Right atrium auricular region (tissue), 2 donors: ENCODE measurements at regions not wholly inside any gene's neighbourhood (a gene's known extent, or its start where the extent isn't known, plus 50 kb on each side); places are given as distances from the start of the nearest gene placed in this dataset.

Source experiments
- DNase-seq: peaks from one replicate; pipeline ENCODE4 v3.0.0-alpha.2; 2019; ENCODE audit warnings: low spot score
- H3K27ac ChIP-seq, 2 donors: fragments of 200-600 bp; sonication (generic); 1 replicate in 1 of 2; 2 replicates in 1 of 2; pipeline ENCODE4 v1.5.1; 2016 to 2019
- H3K27me3 ChIP-seq, 2 donors: fragments of 200-600 bp; sonication (generic); one replicate each; pipeline versions ENCODE4 v1.5.1 to v1.6.0; 2017 to 2019
- H3K36me3 ChIP-seq: fragments of 200-600 bp; sonication (generic); one replicate; pipeline ENCODE4 v1.5.1; 2016
- H3K4me1 ChIP-seq, 2 donors: fragments of 200-600 bp; sonication (generic); one replicate each; pipeline versions ENCODE4 v1.5.1 to v1.6.0; 2017 to 2019
- H3K4me3 ChIP-seq, 2 donors: fragments of 200-600 bp; sonication (generic); 1 replicate in 1 of 2; 2 replicates in 1 of 2; pipeline ENCODE4 v1.5.1; 2017 to 2019; ENCODE audit warnings: mild to moderate bottlenecking in 1 of 2, moderate library complexity in 1 of 2
- H3K9me3 ChIP-seq, 2 donors: fragments of 200-600 bp; sonication (generic); one replicate each; pipeline ENCODE4 v1.5.1; 2019
- TF ChIP-seq, protein P1 (sequence below), 2 donors: fragments of 200-600 bp; sonication (generic); IDR thresholded peaks; one replicate each; pipeline ENCODE4 v1.5.1; 2019; ENCODE audit warnings: antibody characterized with exemption in 2 of 2

DNA sequence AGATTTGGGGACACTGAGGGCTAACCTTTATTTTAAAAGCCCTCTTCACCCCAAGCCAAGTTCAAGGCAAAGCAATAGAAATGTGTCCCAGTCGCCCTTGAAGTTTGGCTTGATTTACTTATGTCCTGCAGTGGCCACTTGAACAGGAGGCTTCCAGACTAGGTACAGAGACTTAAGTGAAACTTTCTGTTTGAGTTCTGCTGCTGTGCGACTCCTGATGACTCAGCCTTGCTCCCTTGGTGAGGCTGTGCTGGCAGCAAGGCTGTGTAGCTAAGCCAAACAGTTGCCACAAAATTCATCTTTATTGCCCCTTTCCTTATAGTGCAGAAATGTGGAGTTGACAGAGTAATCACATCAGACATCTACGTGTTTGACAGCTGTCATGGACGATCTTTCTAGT is 68.8 kb upstream of the NTRK2 start:
- no peaks in the 10 kb centered on the region for H3K9me3 ChIP-seq
- DNase-seq = no peak
- H3K27ac ChIP-seq = no peak overlapping the region
- no peak overlapping the region for H3K4me3 ChIP-seq
- H3K27me3 ChIP-seq = no peaks in the 10 kb centered on the region
- TF ChIP-seq, protein P1, sequence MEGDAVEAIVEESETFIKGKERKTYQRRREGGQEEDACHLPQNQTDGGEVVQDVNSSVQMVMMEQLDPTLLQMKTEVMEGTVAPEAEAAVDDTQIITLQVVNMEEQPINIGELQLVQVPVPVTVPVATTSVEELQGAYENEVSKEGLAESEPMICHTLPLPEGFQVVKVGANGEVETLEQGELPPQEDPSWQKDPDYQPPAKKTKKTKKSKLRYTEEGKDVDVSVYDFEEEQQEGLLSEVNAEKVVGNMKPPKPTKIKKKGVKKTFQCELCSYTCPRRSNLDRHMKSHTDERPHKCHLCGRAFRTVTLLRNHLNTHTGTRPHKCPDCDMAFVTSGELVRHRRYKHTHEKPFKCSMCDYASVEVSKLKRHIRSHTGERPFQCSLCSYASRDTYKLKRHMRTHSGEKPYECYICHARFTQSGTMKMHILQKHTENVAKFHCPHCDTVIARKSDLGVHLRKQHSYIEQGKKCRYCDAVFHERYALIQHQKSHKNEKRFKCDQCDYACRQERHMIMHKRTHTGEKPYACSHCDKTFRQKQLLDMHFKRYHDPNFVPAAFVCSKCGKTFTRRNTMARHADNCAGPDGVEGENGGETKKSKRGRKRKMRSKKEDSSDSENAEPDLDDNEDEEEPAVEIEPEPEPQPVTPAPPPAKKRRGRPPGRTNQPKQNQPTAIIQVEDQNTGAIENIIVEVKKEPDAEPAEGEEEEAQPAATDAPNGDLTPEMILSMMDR (IDR thresholded peaks at IDR 0.05) = no peak
- no peaks in the 10 kb centered on the region for H3K36me3 ChIP-seq
- H3K4me1 ChIP-seq = no peaks in the 10 kb centered on the region

DNA sequence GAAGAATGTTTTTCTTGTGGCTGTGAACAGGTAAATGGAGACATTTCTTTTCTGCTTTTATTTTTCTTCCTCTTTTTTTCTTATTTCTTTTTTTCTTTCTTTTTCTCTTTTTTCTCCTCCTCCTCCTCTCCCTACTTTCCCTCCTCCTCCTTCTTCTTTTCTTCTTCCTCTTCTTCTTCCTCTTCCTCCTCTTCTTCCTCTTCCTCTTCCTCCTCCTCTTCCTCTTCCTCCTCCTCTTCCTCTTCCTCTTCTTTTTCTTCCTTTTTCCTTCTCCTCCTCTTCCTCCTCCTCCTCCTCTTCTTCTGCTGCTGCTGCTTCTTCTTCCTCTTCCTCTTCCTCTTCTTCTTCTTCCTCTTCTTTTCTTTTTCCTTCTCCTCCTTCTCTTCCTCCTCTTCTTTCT is 65.3 kb upstream of the NTRK2 start:
- no peaks in the 10 kb centered on the region for H3K4me1 ChIP-seq
- TF ChIP-seq, protein P1 (IDR thresholded peaks at IDR 0.05) = no peak
- H3K27me3 ChIP-seq = no peaks in the 10 kb centered on the region
- H3K36me3 ChIP-seq = no peaks in the 10 kb centered on the region
- H3K4me3 ChIP-seq = no peak overlapping the region
- no peak overlapping the region for H3K27ac ChIP-seq
- DNase-seq = no peak
- no peaks in the 10 kb centered on the region for H3K9me3 ChIP-seq

GRCh38 chr9:84609779-84610178 is 59.8 kb upstream of the NTRK2 start:
- no peak for DNase-seq
- Histone ChIP-seq H3K9me3 (peaks cover 0 to 8% of the 10 kb centered on the region in 2 donors), H3K27me3 (no peaks in the 10 kb centered on the region), H3K4me1 (no peaks in the 10 kb centered on the region), H3K4me3 (no peak overlapping the region), H3K36me3 (no peaks in the 10 kb centered on the region), H3K27ac (no peak overlapping the region)
- TF ChIP-seq, protein P1 (IDR thresholded peaks at IDR 0.05) = no peak

DNA sequence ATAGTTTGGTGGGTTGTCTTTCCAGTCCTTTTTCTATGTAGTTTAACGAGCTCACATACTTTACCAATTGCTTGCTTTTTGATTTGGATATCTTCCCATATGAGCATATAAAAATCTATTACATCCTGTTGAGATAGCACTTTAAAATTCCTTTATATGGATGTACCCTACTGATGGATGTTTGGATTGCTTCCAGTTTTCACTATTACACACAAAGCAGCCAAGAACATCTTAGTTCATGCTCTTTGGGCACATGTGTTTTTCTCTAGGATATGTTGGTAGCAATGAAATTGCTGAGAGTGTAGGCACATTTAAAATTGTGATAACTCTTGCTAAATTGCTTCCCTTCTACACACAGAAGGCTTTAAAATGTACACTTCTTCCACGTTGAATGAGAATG is 56.1 kb upstream of the NTRK2 start:
- no peaks in the 10 kb centered on the region for H3K4me1 ChIP-seq
- H3K27ac ChIP-seq = no peak overlapping the region
- TF ChIP-seq, protein P1 (IDR thresholded peaks at IDR 0.05) = no peak
- H3K4me3 ChIP-seq = no peak overlapping the region
- no peak for DNase-seq
- no peaks in the 10 kb centered on the region for H3K36me3 ChIP-seq
- peaks cover 0 to 8% of the 10 kb centered on the region in 2 donors for H3K9me3 ChIP-seq
- H3K27me3 ChIP-seq = no peaks in the 10 kb centered on the region

- TF ChIP-seq, protein P1 (IDR thresholded peaks at IDR 0.05) = no peak
- Histone ChIP-seq H3K4me3 (no peak overlapping the region), H3K36me3 (no peaks in the 10 kb centered on the region), H3K4me1 (no peaks in the 10 kb centered on the region), H3K27me3 (no peaks in the 10 kb centered on the region), H3K27ac (no peak overlapping the region), H3K9me3 (peaks cover 0 to under 1% of the 10 kb centered on the region in 2 donors)
- DNase-seq = no peak
These were observed 54.0 kb upstream of the NTRK2 start for GRCh38 chr9:84615544-84615943.

GRCh38 chr9:84617411-84618029 is 52.0 kb upstream of the NTRK2 start:
- TF ChIP-seq, protein P1 (IDR thresholded peaks at IDR 0.05) = no peak
- H3K36me3 ChIP-seq = no peaks in the 10 kb centered on the region
- H3K27me3 ChIP-seq = no peaks in the 10 kb centered on the region
- H3K9me3 ChIP-seq = no peaks in the 10 kb centered on the region
- no peak overlapping the region for H3K27ac ChIP-seq
- no peak overlapping the region for H3K4me3 ChIP-seq
- H3K4me1 ChIP-seq = no peaks in the 10 kb centered on the region
- no peak for DNase-seq
